MM.1S (cell line): ENCODE measurements at regions not wholly inside any gene's neighbourhood (a gene's known extent, or its start where the extent isn't known, plus 50 kb on each side); places are given as distances from the start of the nearest gene placed in this dataset.

Source experiments
- DNase-seq: peaks from one replicate; pipeline ENCODE4 v3.0.0-alpha.2; 2015
- H2AFZ ChIP-seq: fragments of 300-600 bp; sonication (generic); 2 replicates; pipeline ENCODE4 v1.6.0; 2016; ENCODE audit warnings: antibody characterized with exemption, low read length
- H3F3A ChIP-seq: fragments of 300-600 bp; sonication (generic); 2 replicates; pipeline ENCODE4 v1.6.1; 2016; ENCODE audit warnings: mild to moderate bottlenecking, antibody characterized with exemption, low read length, moderate library complexity, mixed read lengths; ENCODE audit not compliant: insufficient read depth
- H3K27ac ChIP-seq: fragments of 300-600 bp; sonication (generic); 2 replicates; pipeline ENCODE4 v1.5.1; 2016; ENCODE audit warnings: mild to moderate bottlenecking, low read length
- H3K27me3 ChIP-seq: fragments of 300-600 bp; sonication (generic); replicated peaks from 2 replicates; pipeline ENCODE4 v1.6.0; 2016; ENCODE audit warnings: low read length; ENCODE audit not compliant: insufficient read depth
- H3K36me3 ChIP-seq: fragments of 300-600 bp; sonication (generic); replicated peaks from 2 replicates; pipeline ENCODE4 v1.6.1; 2016; ENCODE audit warnings: mild to moderate bottlenecking, low read length, mixed read lengths; ENCODE audit not compliant: insufficient read depth
- H3K4me1 ChIP-seq: fragments of 300-600 bp; sonication (generic); 2 replicates; pipeline ENCODE4 v1.6.1; 2016; ENCODE audit warnings: low read length, mixed read lengths
- H3K4me2 ChIP-seq: fragments of 300-600 bp; sonication (generic); 2 replicates; pipeline ENCODE4 v1.6.0; 2016; ENCODE audit warnings: low read depth, low read length
- H3K4me3 ChIP-seq: fragments of 300-600 bp; sonication (generic); 2 replicates; pipeline ENCODE4 v1.5.1; 2016; ENCODE audit warnings: low read length, mixed read lengths
- H3K79me2 ChIP-seq: fragments of 300-600 bp; sonication (generic); 2 replicates; pipeline ENCODE4 v1.6.1; 2016; ENCODE audit warnings: mixed run types, low read length, mixed read lengths
- H3K9ac ChIP-seq: fragments of 300-600 bp; sonication (generic); 2 replicates; pipeline ENCODE4 v1.6.1; 2016; ENCODE audit warnings: low read length, mixed read lengths
- H3K9me2 ChIP-seq: fragments of 300-600 bp; sonication (generic); replicated peaks from 2 replicates; pipeline ENCODE4 v1.6.1; 2016; ENCODE audit warnings: mild to moderate bottlenecking, low read length, mixed read lengths; ENCODE audit not compliant: insufficient read depth
- H3K9me3 ChIP-seq: fragments of 300-600 bp; sonication (generic); replicated peaks from 2 replicates; pipeline ENCODE4 v1.6.1; 2016; ENCODE audit warnings: mild to moderate bottlenecking, low read length, mixed read lengths; ENCODE audit not compliant: insufficient read depth
- H4K20me1 ChIP-seq: fragments of 300-600 bp; sonication (generic); 2 replicates; pipeline ENCODE4 v1.6.1; 2016; ENCODE audit warnings: mild to moderate bottlenecking, low read length, moderate library complexity, mixed read lengths; ENCODE audit not compliant: insufficient read depth
- EZH2 ChIP-seq: fragments of 300-600 bp; sonication (generic); optimal IDR thresholded peaks from 2 replicates; pipeline ENCODE3; 2017; ENCODE audit warnings: low read depth, mild to moderate bottlenecking, antibody characterized with exemption, low read length, mixed read lengths
- EZH2phosphoT487 ChIP-seq: fragments of 300-600 bp; sonication (generic); IDR thresholded peaks from 2 replicates; pipeline ENCODE4 v1.6.1; 2018; ENCODE audit warnings: antibody characterized with exemption, low read length
- TF ChIP-seq, protein P1 (sequence below): fragments of 300-600 bp; sonication (generic); IDR thresholded peaks from 2 replicates; pipeline ENCODE4 v1.5.1; 2016; ENCODE audit warnings: antibody characterized with exemption, low read length, mixed read lengths

DNA sequence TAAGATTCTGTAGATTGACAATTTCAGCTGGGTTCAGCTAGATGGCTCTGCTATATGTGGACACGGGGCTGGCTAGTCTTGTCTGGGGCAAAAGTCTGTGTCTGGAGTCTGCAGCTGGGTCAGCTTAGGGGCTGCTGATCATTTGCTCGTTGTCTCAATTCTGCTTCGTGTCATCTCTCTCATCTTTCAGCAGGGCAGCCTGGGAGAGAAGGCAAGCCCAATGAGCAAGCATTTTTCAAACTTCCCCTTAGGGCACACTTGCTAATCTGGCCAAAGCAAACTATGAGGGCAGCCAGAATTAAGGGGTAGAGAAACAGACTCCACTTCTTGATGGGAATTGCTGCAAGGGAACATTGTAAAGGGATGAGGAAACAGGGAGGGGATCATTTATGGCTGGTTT, 462.6 kb downstream of the SLC4A3 start:
- Histone ChIP-seq H3K4me3 (no peak overlapping the region), H3K9me2 (no peaks in the 10 kb centered on the region), H3K4me2 (no peak overlapping the region), H3K4me1 (no peaks in the 10 kb centered on the region), H3K27me3 (no peaks in the 10 kb centered on the region), H4K20me1 (no peaks in the 10 kb centered on the region), H2AFZ (no peak overlapping the region), H3F3A (no peaks in the 10 kb centered on the region), H3K27ac (no peak overlapping the region), H3K9me3 (no peaks in the 10 kb centered on the region), H3K36me3 (no peaks in the 10 kb centered on the region), H3K9ac (no peak overlapping the region), H3K79me2 (no peaks in the 10 kb centered on the region)
- TF ChIP-seq EZH2phosphoT487, result no peak
- TF ChIP-seq, protein P1, sequence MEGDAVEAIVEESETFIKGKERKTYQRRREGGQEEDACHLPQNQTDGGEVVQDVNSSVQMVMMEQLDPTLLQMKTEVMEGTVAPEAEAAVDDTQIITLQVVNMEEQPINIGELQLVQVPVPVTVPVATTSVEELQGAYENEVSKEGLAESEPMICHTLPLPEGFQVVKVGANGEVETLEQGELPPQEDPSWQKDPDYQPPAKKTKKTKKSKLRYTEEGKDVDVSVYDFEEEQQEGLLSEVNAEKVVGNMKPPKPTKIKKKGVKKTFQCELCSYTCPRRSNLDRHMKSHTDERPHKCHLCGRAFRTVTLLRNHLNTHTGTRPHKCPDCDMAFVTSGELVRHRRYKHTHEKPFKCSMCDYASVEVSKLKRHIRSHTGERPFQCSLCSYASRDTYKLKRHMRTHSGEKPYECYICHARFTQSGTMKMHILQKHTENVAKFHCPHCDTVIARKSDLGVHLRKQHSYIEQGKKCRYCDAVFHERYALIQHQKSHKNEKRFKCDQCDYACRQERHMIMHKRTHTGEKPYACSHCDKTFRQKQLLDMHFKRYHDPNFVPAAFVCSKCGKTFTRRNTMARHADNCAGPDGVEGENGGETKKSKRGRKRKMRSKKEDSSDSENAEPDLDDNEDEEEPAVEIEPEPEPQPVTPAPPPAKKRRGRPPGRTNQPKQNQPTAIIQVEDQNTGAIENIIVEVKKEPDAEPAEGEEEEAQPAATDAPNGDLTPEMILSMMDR, result no peak
- no peak for TF ChIP-seq EZH2
- DNase-seq, result no peak

DNA sequence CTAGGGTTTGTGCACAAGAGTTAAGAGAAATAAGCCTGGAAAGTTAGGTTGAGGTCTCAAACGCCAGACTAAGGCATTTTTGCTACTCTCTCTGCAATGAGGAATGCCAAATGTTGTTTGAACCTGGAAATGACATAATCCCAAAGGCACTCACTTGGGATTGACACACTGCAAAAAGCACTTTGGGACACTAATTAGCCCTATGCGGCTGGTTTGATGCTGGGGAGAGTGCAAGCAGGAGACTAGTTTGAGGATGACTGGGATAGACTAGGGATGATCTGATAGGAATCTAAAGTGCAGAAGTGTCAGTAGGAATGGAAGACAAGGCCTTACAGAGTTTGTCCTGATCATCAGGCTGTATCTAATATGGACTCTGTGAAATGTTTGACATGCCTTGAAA, 469.0 kb downstream of the SLC4A3 start:
- H3K9me2 ChIP-seq, result no peaks in the 10 kb centered on the region
- H3K79me2 ChIP-seq, result no peaks in the 10 kb centered on the region
- TF ChIP-seq, protein P1, result no peak
- TF ChIP-seq EZH2, result no peak
- TF ChIP-seq EZH2phosphoT487, result no peak
- no peak overlapping the region for H2AFZ ChIP-seq
- H3K4me3 ChIP-seq, result no peak overlapping the region
- H3K9me3 ChIP-seq, result no peaks in the 10 kb centered on the region
- no peak overlapping the region for H3K4me2 ChIP-seq
- H3K4me1 ChIP-seq, result no peaks in the 10 kb centered on the region
- H3K27me3 ChIP-seq, result no peaks in the 10 kb centered on the region
- no peaks in the 10 kb centered on the region for H3K36me3 ChIP-seq
- no peak overlapping the region for H3K9ac ChIP-seq
- H3F3A ChIP-seq, result no peaks in the 10 kb centered on the region
- no peaks in the 10 kb centered on the region for H4K20me1 ChIP-seq
- DNase-seq, result no peak
- no peak overlapping the region for H3K27ac ChIP-seq

DNA sequence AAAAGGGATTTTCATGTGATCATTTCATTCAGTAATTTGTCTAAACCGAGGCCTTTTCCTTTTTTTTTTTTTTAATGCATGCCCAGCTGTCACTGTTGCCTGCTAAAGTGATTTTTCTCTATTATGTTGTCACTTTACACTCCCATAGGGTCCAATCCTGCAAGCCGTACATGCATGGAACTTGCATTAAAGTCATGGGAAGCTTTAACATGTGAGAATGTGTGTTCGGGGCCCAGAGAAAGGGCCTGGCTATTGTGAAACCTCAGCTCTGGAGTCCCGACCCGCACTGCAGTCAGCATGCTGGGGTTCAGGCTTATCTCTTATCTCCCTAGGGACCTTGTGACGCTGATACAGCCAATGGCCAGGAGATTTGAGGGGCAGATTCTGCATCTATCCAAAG, 474.6 kb downstream of the SLC4A3 start:
- H3K4me3 ChIP-seq, result no peak overlapping the region
- TF ChIP-seq EZH2phosphoT487 (no peak), EZH2 (no peak)
- TF ChIP-seq, protein P1, result no peak
- no peaks in the 10 kb centered on the region for H4K20me1 ChIP-seq
- no peaks in the 10 kb centered on the region for H3K79me2 ChIP-seq
- H3F3A ChIP-seq, result no peaks in the 10 kb centered on the region
- no peaks in the 10 kb centered on the region for H3K9me2 ChIP-seq
- H3K4me2 ChIP-seq, result no peak overlapping the region
- no peak overlapping the region for H3K9ac ChIP-seq
- no peaks in the 10 kb centered on the region for H3K27me3 ChIP-seq
- H2AFZ ChIP-seq, result no peak overlapping the region
- no peaks in the 10 kb centered on the region for H3K9me3 ChIP-seq
- H3K4me1 ChIP-seq, result no peaks in the 10 kb centered on the region
- no peak overlapping the region for H3K27ac ChIP-seq
- DNase-seq, result no peak
- H3K36me3 ChIP-seq, result no peaks in the 10 kb centered on the region
